HG03196 (cell line): ENCODE measurements at regions not wholly inside any gene's neighbourhood (a gene's known extent, or its start where the extent isn't known, plus 50 kb on each side); places are given as distances from the start of the nearest gene placed in this dataset.
"Not testable (repeated sequence)": the region's sequence is repeated elsewhere in the genome, so short reads cannot be mapped to it uniquely, and the experiment has no call there.

Experiments used
- ATAC-seq: cut with Tn5 transposase; IDR thresholded peaks from one replicate; pipeline ENCODE4 v1.9.1; 2021; ENCODE audit not compliant: unreplicated experiment

DNA sequence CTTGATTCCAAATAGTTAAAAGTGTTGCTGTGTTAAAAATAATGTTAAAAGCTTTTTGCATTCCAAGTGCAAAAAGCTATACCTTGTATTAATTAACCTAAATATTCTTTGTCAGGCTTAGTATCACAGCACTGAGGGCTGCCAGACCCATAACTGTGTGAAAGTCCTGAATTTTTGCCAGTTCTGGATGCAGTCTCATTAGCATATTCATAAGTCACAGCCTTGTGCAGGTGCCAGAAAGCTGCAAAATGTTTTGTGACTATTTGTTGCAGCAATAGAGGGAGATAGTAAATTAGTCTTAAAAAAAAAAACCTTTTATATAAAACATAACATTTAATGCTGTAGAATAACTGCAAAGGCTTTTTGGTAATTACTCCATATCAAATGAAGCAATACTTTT lies 56.6 kb downstream of the SLITRK1 start:
- ATAC-seq: no peak

GRCh38 chr13:83824560-83824959 lies 57.7 kb downstream of the SLITRK1 start:
- no peak for ATAC-seq

DNA sequence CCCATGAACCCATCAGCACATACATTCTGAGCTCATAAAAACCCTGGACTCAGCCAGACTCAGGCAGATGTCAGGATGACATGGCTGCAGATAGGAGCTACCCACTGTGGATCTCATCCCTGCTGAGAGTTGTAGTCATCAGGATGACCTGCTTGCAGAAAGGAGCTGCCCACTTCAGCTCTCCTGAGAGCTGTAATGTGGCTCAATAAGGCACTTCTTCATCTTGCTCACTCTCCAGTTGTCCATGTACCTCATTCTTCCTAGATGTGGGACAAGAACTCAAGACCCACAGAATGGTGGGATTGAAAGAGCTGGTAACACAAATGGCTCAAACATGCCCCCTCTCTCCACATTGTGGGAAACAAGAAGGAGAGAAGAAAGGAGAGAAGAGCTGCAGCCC lies 58.2 kb downstream of the SLITRK1 start:
- ATAC-seq: no peak

DNA sequence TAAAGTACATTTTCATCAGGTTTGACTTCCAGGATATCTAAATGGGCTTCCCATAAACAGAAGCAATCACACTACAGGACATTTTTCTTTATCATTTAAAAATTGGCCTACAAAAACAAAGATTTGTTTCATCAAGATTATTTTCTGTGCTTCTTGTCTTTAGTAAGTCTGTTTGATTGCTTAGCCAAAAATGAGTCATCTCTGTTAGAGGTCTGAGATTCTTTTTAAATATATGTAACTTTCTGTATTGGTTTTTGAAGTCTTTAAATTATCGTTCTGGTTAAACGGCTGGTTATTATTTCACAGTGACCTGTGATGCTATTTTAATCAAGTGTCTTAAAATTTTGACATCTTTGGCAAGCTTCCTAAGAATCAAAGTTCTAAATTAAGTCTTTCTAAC lies 62.7 kb downstream of the SLITRK1 start:
- no peak for ATAC-seq

DNA sequence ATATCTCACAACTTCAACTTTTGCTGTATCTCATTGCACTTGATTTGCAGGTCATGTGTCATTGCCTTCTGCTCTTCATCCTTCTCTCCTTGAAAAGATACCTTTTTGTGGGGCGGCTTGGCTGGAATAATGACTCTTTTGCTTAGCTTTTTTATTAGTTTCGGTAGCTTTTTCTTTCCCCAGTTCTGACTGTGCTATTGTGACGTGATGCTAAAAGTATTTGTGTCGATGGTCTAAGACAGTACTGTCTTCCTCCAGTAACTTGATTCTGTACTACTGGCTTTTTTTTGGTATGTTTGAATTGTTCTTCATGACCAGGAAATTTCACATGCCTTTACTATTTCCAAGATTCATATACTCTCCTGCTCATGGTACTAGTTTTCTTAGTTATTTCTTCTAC lies 63.1 kb downstream of the SLITRK1 start:
- no peak for ATAC-seq

- ATAC-seq: no peak
Observed at GRCh38 chr13:83816081-83816480, 66.2 kb downstream of the SLITRK1 start.

DNA sequence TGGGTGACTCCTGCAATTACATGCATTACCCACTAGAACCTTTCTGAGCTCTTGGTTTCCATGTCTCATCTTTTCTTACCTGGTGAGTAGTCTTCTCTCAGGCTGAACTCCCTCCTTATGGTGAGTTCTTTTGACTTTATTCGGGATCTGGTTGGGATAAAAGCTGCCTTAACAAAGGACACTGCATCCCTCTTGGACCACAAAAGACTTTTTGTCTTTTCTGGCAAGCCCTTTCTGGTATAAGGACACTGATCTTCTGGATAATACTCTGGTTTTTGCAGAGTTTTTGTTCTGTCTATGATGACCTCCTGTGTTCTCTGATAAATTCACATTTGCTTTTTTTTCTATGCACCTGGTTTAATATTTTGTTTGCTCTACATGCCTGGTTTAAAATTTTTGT lies 66.7 kb downstream of the SLITRK1 start:
- no peak for ATAC-seq

- no peak for ATAC-seq
Observed at GRCh38 chr13:83810136-83810535, 72.1 kb downstream of the SLITRK1 start.

DNA sequence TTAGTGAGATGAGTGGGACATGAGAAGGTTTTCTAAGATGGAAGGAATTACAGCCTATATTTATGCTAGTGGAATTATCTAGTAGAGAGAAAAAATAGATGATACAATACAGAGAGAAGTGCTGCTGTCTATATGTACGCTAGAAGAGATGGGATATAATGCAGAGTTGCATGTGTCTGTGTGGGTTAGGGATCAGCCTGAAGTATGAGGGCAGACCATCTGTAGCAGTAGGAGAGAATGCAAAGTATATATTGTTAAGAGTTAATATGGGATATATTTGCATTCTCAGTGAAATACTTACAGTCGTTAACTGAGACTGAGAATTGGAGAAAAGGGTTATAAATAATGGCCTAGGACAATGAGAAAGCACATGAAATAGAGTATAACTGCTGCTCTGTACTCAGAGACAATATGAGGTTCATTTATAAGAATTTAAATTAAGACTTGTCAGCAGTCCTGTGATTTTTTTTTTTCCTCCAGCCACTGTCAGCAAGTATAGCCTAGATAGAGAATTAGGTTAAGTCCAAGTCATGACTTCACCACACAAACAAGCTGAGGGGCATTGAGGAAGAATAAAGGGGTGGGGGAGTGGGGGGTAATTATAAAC lies 77.8 kb downstream of the SLITRK1 start:
- no peak for ATAC-seq

GRCh38 chr13:83798731-83799130 lies 83.5 kb downstream of the SLITRK1 start:
- no peak for ATAC-seq

DNA sequence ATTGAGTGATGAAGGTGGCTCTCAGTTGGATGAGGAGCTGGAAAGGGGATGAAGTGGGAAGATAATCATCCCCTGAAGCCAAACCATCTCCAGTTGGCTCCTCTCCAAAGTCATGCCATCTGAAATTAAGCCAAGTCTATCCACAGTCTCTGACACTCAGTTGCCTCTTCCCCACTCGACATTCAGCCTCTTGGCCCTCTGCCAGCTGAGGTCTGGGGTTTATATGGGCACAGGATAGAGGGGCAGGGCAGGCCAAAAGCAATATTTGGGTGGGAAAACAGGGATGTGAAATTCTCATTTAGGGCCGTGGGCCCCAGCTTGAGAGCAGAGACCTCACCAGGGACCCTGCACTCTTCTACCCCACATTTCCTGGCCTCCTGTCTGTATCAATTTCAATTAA lies 85.9 kb downstream of the SLITRK1 start:
- no peak for ATAC-seq

- no peak for ATAC-seq
Observed at GRCh38 chr13:83794583-83794982, 87.7 kb downstream of the SLITRK1 start.

DNA sequence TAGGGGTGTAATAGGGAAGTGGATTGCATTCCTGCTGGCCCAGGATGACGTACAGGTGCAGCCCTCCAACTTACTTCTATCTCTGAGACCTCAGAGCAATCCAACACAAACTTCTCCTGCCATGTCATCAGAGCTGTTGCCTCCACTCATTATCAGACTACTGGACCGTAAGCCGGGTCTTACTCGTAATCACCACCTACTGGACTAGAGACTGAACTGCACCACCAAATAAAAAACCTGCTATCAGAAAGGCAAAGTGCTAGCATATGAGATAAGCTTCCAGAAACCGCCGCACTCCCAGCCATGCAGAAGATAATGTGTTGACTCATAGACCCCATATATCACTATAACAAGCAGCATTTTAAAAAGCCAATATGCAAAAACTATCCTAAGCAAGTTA lies 102.0 kb downstream of the SLITRK1 start:
- no peak for ATAC-seq

- ATAC-seq: no peak
Observed at GRCh38 chr13:83773961-83774360, 108.3 kb downstream of the SLITRK1 start.

DNA sequence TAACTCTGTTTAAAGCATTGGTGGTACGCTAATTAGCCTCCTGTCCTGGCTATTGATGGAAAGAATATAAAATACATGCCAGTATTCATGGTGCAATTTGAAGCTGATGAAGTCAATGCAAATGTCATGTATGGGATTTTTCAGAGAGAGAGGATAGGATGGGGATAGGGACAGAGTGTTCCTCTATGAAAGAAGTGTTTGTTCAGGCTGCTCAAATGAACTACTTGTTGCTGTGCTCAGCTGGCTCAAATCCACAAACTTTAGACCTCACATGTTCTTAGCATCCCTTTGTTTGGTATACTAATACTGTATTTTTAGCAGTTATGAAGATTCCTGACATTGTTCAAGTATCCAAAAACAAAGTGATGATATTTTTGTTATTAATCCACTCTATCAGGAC lies 116.5 kb downstream of the SLITRK1 start:
- ATAC-seq: no peak

- no peak for ATAC-seq
Observed at GRCh38 chr13:83761631-83762030, 120.6 kb downstream of the SLITRK1 start.

- not testable (repeated sequence) for ATAC-seq
Observed at GRCh38 chr13:83755210-83755609, 127.1 kb downstream of the SLITRK1 start.

- ATAC-seq: no peak
Observed at GRCh38 chr13:83753912-83754624, 128.2 kb downstream of the SLITRK1 start.

DNA sequence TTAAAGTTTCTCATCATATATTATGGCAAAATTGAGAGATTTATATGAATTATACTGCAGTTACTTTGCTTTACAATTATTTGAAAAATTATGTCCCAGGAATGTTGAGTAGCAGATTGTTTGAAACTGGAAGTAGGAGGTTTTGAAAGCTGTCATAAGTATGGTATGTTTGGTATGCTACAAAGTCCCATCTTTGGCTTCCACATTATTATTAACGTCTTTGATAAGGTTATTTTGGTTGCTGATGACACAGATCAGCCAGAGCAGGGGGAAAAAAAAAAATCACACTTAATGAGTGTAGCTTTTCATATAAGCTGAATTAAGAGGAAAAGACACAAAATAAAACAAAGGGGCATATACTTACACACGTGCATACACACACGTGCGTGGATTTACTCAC lies 130.1 kb downstream of the SLITRK1 start:
- no peak for ATAC-seq

DNA sequence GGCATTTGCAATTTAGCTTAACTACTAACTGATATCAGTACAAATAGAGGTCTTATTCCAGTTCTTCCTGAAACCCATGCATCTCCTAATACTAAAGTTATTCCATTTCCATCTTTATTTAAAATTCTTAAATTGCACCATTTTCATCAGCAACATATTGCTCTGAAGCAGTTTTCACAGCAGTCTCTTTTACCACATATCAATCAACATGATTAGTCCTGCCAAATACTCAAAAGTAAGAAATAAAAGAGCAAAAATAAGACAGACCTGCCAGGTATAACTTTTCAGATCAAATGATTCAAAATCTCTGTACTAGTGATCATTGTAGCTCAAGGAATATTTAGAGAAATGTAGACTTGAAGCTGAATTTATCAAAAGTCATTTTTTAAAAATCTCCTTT lies 141.7 kb downstream of the SLITRK1 start:
- no peak for ATAC-seq

DNA sequence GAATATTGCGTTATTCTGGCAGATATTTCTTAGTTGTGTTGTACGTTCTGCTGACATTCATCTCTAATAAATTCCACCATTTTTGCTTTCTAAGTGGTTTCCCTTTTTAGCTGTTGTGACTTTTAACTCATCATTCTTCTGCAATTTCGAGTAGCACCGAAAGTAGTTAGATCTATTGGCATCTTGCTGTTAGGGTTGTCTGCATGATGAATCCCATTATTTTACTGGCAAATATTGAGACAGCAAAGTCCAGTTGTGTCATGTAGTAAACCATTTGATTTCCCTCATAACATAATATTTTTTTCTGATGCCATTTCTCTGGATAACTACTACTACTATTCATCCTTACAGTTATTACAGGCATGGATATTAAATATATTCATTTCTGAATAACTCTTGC lies 143.9 kb downstream of the SLITRK1 start:
- ATAC-seq: no peak

GRCh38 chr13:83733293-83733692 lies 149.0 kb downstream of the SLITRK1 start:
- ATAC-seq: no peak

GRCh38 chr13:83732755-83733154 lies 149.5 kb downstream of the SLITRK1 start:
- no peak for ATAC-seq
